ENCODE measurements at regions not wholly inside any gene's neighbourhood (a gene's known extent, or its start where the extent isn't known, plus 50 kb on each side); places are given as distances from the start of the nearest gene placed in this dataset.
A peak's percentile ranks its signal among the peaks of the same experiment; 100 is the strongest.

GRCh38 chr2:240277807-240278522 is 137.5 kb upstream of the OTOS start:
- Histone ChIP-seq H2BK15ac (ENCODE audit: low read length) (no peak overlapping the region), H2BK5ac (ENCODE audit: low read depth, low read length) (no peak overlapping the region), H3K27me3 (replicated peaks in 1 of 4; ENCODE audit: control insufficient read depth in 3 of 4, extremely low read depth in 1 of 4, insufficient read depth in 3 of 4, low read length in 3 of 4) (no peaks in the 10 kb centered on the region), H3K23ac (ENCODE audit: insufficient read length) (no peak overlapping the region), H2BK120ac (replicated peaks; ENCODE audit: low read depth, low read length) (no peak overlapping the region), H4K5ac (ENCODE audit: insufficient read length, low read depth, low read length) (no peak overlapping the region), H4K91ac (replicated peaks; ENCODE audit: insufficient read length, low read length) (no peak overlapping the region), H4K20me1 (replicated peaks in 1 of 2; ENCODE audit: control insufficient read depth in 1 of 2, insufficient read depth in 2 of 2, low read length in 2 of 2) (no peaks in the 10 kb centered on the region), H3K79me1 (ENCODE audit: low read depth, low read length) (no peaks in the 10 kb centered on the region), H2AFZ (ENCODE audit: low read length) (no peak overlapping the region), H2BK12ac (ENCODE audit: low read depth, low read length) (no peak overlapping the region), H3K18ac (ENCODE audit: extremely low read depth, low read length) (no peak overlapping the region), H3K27ac (ENCODE audit: low read depth, low read length) (no peak overlapping the region), H3K9ac (replicated peaks in 1 of 4; ENCODE audit: extremely low read depth in 1 of 4, low read depth in 3 of 4, low read length in 3 of 4) (no peak overlapping the region), H3K23me2 (ENCODE audit: low read depth, low read length) (no peaks in the 10 kb centered on the region), H3K4ac (replicated peaks; ENCODE audit: insufficient read length, low read depth, low read length) (no peak overlapping the region), H3K56ac (replicated peaks; ENCODE audit: insufficient read length, low read depth, low read length) (no peak overlapping the region), H3K4me3 (ENCODE audit: extremely low read depth in 1 of 4, insufficient read depth in 2 of 4, low read depth in 3 of 4, low read length in 4 of 4) (no peak overlapping the region), H2AK5ac (ENCODE audit: low read depth, low read length) (no peak overlapping the region), H3K14ac (ENCODE audit: insufficient read length) (peak overlapping the region; percentile 16), H3K36me3 (ENCODE audit: control insufficient read depth in 2 of 4, insufficient read depth in 4 of 4, low read length in 3 of 4) (no peaks in the 10 kb centered on the region), H3K4me1 (replicated peaks in 1 of 4; ENCODE audit: control insufficient read depth in 3 of 4, insufficient read depth in 4 of 4, low read length in 3 of 4) (no peaks in the 10 kb centered on the region), H2BK20ac (ENCODE audit: low read length) (no peak overlapping the region), H3K79me2 (ENCODE audit: control insufficient read depth in 1 of 2, insufficient read depth in 2 of 2, low read length in 2 of 2) (no peaks in the 10 kb centered on the region), H3K4me2 (ENCODE audit: insufficient read depth in 1 of 2, low read depth in 2 of 2, low read length in 2 of 2) (no peak overlapping the region), H4K8ac (ENCODE audit: extremely low read depth, insufficient read depth, low read length) (no peak overlapping the region), H3K9me3 (ENCODE audit: insufficient read depth in 2 of 2, low read depth in 1 of 2, low read length in 1 of 2) (0 out of 4 replicates have a peak, but pooled peaks cover 4 to 6% of the 10 kb centered on the region in 2 experiments)
- TF ChIP-seq RNF2 (IDR thresholded peaks at IDR 0.05; ENCODE audit: borderline replicate concordance, low read depth, low read length, missing control alignments, poor library complexity, severe bottlenecking), result no peak
- DNase-seq (ENCODE audit: low read depth in 1 of 2, low spot score in 2 of 2) (no peak), FAIRE-seq (no peak)
- CTCF ChIA-PET (ENCODE audit: partially characterized antibody), result no interaction called here
- 76% methylated on average over 3 of the region's 3 CpGs; no CpG with 5 or more reads in 1 of the 2 experiments for WGBS, 2 experiments (ENCODE audit: extremely low coverage in 1 of 2, insufficient coverage in 1 of 2, insufficient read length in 1 of 2, insufficient replicate concordance in 2 of 2, low coverage in 1 of 2, low lambda C conversion rate in 2 of 2, missing lambda C conversion rate in 1 of 2)
- POLR2A ChIA-PET (ENCODE audit: partially characterized antibody), result no interaction called here

Data from H1 (cell line).